ENCODE measurements at regions not wholly inside any gene's neighbourhood (a gene's known extent, or its start where the extent isn't known, plus 50 kb on each side); places are given as distances from the start of the nearest gene placed in this dataset.
"Not testable (repeated sequence)": the region's sequence is repeated elsewhere in the genome, so short reads cannot be mapped to it uniquely, and the experiment has no call there.

DNA sequence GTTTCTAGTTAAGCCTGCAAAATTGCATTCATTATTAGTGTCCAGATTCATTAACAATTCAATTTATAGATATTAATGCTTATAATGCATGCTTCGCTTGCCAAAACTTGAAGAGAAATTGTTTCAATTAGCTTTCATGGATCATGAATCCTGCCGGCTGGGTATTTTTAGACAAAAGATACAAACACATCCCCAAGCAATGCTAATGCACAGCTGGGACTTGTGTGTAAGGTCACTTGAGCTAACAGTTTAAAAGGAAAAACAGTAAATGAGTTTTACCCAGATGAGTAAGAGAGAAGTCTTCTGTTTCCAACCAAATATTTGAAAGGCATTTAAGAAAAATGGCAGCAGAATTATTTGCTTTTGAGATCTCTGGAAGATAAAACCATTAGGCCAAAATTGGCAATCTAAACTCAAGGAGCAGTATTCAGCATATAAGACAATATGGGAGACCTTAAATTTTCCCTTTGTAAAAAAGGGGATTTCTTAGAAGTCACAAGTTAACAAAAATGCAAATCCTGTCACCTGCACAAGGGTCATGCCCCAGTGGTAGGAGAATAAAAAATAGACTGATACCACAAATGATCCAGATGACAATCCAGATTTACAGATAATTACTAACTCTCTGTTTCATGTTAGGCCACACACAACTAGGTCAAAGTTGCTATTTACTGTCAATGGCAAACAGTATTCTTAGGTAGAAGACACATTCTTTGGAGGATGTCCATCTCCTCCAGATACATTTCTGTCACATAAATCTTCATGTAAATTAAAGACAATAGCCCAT lies 418.4 kb upstream of the PMFBP1 start:
- no peak for DNase-seq

DNA sequence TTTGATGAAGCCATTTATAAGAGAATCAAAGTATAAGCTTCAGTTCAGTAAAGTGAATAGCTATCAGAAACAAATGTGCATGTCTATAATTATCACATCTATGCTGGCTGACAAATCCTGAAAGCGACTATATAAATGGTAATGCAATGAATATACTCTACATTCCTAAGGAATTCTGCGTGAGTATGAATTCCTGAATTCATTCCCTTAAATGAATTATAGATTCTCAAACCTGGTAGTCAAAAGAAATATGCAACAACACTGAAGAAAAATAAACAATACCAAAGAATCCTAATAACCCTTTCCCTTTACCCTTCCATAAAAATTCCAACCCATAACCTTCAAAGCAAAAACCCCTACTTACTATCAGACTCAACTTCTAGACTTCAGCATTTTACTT lies 416.6 kb upstream of the PMFBP1 start:
- DNase-seq: no peak

DNA sequence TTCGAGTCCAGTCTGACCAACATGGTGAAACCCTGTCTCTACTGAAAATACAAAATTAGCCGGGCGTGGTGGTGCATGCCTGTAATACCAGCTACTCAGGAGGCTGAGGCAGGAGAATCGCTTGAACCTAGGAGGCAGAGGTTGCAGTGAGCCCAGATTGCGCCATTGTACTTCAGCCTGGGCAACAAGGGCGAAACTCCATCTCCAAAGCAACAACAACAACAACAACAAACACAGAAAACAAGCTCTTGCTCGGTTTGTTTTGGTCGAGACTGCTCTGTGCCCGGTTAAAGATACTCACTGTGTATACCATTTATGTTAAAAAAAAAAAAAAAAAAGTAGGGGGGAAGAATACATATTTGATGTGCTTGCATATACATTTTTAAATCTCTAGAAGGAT lies 406.1 kb upstream of the PMFBP1 start:
- DNase-seq: not testable (repeated sequence)

DNA sequence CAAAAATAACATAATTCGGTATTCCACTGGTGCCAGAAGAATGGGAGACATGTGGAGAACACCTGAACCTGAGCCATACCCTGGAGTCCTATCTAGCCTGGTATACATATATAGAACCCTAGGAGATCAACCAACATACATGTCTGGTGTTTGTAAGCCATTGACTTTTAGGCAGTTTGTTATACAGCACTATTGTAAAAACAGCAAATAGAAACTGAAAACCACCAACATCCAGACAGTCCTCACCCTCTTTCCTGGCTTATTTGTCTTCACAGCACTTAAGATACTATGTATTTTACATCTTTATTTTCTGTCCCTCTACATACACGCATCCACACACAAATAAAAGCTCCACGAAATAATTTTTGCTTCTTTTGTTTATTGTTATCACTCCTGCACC lies 404.2 kb upstream of the PMFBP1 start:
- DNase-seq: no peak

DNA sequence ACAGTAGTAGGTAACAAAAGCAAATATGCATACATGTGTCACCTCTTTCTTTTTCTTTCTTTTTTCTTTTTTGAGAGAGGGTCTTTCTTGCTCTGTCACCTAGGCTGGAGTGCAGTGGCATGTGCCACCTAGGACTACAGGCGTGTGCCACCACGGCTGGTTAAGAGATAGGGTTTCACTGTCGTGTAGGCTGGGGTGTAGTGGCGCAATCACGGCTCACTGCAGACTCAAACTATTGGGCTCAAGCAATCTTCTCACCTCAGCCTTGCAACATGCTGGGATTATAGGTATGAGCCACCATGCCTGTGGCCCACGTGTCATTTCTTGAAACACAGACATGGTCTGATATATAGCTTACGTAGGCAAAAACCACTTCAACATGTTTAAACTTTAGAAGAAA lies 397.7 kb upstream of the PMFBP1 start:
- no peak for DNase-seq

DNA sequence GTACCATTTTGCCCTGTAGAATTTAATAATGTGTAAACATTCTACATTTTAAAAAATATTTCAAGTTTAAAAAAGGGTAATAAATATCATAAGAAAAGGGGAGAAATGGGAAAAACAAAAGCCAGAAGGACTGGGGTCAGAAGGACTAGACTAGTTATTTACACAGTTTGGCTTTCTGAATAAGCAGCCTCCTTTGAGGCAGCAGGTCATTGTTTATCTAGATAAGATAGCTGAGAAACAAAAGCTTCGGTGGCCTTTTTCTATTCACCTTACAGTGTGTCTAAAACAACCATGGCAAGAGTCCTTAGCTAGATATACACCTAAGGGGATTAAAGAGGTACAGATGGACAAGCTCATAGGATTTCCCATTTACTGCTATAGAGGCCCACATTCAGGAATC lies 396.5 kb upstream of the PMFBP1 start:
- DNase-seq: no peak

DNA sequence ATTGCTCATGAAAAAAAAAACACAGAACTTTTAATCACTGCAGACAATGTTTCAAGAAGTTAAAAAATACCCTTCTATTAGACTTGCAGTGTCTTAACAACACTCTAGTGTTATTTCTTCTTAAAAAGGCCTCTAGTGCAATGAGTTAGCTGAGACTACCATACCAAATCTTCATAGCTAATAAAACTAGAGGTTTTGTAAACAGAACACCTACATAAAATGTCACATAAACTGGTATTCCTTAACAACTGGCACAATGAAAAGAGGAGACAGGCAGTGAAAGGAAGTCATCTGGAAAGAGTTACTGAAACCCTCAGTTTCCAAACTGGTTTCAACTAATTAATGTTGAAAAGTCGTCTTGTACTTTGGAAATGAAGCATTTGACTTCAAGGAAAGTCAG lies 394.2 kb upstream of the PMFBP1 start:
- DNase-seq: no peak

DNA sequence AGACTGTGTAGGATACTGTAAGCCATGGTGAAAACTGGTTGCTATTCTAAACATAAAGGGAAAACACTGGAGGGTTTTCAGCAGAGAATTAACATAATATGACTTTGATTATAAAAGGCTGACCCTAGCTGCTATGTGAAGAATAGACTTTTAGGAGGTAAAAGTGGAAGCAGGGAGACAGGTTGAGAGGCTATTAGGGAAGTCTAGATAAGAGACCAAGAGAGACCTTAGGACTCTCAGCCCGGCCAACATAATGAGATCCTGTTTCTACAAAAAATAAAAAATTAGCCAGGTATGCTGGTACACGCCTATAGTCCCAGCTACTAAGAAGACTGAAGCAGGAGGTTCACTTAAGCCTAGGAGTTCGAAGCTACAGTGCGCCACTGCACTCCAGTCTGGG lies 393.2 kb upstream of the PMFBP1 start:
- no peak for DNase-seq

DNA sequence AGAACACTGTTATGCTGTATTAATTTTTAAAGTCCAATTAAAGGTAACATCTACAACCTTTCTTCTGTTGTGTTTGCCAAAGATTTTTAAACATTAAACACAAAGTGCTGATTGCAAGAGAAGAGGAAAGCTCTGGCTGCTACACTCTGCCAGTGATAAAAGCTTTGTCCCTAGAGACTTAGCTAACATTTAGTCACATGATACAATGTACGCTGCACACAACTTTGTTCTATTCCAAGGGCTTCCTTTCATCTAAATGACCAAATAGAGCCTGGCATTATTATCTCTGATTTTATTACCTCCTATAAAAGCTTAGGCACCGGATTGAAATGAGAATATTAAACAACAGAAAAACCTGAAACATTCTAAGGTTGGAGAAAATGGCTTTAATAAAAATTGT lies 388.7 kb upstream of the PMFBP1 start:
- DNase-seq: no peak

DNA sequence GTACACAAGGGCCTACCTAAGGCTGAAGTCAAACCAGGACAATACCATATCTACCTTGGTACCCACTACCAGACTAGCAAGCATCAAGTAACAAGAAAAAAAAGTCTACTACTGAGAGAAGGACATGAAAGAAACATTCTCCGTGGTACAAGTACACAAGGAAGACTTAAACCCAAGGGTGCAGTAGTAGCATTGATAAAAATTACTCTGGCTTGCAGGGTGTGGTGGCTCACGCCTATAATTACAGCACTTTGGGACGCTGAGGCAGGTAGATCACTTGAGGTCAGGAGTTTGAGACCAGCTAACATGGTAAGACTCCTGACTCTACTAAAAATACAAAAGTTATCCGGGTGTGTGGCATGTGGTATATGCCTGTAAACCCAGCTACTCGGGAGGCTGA lies 386.5 kb upstream of the PMFBP1 start:
- DNase-seq: no peak

DNA sequence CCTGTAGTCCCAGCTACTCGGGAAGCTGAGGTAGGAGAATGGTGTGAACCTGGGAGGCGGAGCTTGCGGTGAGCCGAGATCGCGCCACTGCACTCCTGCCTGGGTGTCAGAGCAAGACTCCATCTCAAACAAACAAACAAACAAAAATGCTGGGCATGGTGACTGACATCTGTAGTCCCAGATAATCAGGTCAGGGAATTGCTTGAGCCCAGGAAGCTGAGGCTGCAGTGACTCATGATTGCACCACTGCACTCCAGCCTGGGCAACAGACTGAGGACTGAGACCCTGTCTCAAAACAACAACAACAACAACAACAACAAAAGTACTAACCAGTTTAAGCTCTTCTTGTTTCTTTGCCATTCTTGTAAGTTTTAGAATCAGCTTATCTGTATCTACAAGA lies 383.0 kb upstream of the PMFBP1 start:
- no peak for DNase-seq

DNA sequence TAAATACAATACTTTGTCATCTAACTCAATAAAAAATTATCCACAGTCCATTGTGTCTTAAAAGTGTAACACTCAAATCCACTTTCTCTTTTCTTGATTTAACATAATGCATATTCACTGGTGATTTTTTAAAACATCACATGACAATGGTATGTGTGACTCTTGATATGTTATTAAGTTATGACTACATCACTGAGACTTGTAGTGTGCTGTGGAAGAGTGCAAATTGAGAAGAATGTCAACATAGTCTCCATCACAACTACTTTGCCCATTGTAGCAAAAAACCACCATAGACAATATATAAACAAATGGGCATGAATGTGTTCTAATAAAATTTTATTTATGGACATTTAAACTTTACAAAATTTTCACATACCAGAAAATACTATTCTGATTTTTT lies 380.7 kb upstream of the PMFBP1 start:
- no peak for DNase-seq

DNA sequence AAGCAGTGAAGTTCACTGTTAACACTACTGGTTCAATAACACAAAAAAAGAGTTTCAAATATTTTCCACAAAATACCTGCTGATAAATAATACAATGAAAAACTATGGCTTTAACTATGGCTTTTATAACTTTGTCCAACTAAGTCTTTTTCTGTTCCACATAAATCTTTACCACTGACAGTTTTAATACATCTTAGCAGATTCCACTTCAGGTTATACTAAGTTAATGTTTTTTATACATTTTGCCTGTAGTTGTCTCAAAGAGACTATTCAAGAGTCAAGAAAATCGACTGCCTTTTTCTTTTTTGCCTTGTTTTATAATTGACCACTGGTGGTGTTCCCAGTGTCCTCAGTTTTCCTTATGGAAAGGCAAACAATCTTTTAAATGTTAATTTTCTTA lies 379.7 kb upstream of the PMFBP1 start:
- no peak for DNase-seq

DNA sequence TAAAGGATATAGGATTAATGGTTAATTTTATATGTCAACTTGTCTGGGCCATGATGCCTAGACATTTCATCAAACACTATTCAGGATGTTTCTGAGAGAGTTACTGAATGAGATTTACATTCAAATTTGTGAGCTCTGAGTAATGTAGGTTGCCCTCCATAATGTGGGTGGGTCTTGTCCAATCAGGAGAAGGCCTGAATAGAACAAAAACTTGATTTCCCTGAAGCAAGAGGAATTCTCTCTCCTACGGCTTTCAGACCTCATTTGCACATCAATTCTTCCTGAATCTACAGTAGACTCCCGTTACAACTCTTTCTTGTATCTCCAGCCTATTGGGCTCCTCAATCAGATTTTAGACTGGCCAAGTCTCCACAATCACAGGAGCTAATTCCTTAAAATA lies 377.9 kb upstream of the PMFBP1 start:
- DNase-seq: no peak

DNA sequence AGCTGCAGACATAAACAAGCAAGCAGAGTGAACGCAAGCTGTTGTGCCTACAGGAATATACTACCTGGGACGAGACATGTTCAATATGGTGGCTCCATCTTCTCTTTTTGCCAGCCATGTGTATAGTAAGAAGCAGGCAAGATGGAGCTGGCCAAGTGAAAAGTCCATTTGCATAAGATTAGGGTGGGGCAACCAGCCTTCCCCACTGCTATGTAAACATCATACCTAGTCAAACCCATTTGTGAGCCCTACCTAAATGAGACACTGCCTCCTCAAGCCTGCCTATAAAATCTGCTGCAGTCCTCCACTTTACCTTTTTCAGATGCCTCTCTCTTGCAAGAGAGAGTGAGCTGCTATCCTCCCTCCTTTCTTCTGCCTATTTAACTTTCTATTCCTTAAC lies 370.1 kb upstream of the PMFBP1 start:
- DNase-seq: no peak

DNA sequence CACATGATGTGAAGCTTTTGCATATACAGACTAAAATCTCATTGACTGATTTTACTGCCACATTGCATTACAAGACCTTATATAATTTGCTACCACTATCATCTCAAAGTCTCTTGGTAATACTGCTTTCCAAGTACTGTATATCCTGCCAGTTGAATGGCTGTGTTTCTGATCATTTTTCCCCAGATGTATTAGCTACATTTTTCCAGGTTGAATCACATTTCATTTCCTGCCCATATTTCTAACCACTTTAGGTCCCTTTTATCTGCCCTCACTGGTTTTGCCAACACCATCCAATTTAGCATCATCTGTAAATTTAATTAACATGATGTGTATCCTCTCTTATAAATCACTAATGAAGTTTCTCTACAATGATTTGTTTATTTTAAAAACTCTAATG lies 365.7 kb upstream of the PMFBP1 start:
- no peak for DNase-seq

DNA sequence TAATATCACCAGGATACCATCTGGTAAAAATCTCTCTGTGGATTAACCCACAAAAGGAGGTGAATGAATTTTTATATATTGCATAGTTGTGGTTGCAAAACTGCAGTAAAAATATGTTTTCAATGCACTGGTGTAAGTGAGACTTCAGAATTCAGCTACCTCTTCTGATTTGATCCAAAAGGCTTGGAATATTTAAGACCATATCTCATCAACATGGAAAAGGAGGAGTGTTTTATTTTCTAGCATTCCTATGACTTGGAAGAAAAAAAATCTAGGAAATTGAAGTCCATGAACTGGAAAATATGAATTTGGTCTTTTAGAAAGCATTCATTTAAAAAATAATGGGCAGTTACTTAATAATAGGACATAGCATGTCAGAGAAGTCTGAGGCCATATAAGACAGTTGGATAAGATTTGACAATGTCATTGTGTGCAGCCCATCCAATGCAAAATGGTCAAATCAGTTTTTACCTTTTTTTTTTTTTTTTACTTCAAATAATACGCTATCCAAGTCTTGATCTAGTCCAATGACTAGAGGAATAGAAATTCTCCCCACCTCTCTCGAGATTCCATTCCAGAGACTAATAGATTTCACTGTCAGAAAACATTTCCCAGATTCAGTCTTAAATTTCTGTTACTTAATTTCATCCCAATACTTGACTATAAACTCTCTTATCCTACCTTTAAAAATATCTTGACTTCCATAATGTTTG lies 364.9 kb upstream of the PMFBP1 start:
- DNase-seq: no peak

DNA sequence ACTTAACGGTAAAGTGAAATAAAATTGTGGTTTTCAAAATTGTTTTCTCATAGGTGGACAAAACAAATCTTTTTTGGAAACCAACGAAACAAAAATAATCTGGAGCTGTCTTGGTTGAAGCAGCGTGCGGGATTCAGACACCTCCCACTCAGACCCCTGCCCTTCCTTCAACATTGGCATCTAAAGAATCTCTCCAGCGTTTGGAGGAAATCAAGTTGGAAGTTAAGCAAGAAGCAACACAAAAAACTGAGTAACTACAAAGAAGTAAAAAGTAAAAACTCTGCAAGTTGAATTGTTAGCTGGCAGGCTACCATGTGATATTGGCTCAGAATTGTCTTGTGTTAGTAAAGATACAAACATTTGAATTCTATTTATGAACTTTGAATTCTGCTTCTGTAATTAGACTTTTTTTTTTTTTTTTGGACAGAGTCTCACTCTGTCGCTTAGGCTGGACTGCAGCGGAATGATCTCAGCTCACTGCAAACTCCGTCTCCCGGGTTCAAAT lies 361.0 kb upstream of the PMFBP1 start:
- DNase-seq: no peak

DNA sequence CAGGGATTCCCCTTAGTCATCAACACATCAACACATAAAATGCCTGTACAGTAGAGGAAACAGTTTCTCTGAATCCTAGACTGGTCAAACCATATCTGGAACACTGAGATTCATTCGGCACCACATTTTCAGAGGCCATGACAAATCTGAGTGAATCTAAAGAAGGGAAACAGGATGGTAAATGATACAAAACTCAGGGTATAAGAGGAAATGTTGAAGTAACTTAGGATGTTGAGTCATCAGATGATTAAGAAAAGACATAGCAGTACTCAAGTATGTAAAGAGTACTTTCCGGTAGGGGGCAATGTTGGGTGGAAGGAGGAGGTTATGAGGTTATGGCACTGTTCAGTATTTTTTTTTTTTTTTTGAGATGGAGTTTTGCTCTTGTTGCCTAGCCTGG lies 358.5 kb upstream of the PMFBP1 start:
- no peak for DNase-seq

DNA sequence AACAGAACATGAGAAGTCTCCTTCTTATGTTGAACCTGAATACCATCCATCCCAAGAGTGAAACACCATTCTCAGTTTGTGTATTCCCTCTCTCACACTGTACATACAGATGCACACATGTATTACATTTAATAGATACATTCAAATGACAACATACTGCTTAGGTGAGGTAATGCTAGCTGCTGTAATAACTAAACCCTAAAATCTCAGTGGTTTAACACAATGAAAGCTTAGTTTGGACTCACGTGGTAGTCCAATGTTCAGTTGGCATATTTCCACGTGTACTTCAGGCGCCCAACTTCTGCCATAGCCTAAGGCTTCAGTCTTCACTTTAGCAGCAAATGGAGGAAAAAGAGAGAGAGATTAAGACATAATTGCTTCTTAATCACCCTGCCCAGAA lies 351.1 kb upstream of the PMFBP1 start:
- no peak for DNase-seq

DNA sequence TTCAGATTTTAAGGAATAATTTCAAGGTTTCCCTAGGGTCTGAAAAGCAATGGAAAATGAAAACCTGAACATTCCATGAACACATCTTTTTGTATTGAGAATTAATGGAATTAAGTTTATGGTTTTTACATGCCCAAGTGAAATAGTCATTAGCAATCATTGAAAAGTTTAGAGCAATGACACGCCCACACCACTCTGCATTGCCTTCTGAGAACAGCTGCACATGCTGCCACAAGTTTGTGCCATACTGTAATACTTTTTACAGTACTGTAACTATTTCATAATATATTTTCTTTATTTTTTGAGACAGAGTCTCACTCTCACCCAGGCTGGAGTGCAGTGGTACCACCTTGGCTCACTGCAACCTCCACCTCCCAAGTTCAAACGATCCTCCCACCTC lies 345.2 kb upstream of the PMFBP1 start:
- DNase-seq: no peak

DNA sequence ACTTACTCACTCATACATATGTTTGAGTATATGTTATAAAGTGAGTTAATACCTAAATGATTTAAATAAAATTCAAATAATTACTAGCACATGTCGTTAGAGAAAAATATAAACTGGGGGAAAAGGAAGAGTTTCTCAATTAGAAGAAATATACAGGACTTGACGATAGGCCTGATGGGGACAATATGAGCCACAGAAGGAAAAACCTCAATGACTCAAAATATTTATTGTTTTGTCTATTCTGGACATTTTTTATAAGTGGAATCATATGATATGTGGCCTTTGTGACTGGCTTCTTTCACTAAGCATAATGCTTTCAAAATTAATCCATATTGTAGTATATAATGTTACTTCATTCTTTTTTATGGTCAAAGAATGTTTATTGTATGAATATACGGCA lies 339.2 kb upstream of the PMFBP1 start:
- no peak for DNase-seq

DNA sequence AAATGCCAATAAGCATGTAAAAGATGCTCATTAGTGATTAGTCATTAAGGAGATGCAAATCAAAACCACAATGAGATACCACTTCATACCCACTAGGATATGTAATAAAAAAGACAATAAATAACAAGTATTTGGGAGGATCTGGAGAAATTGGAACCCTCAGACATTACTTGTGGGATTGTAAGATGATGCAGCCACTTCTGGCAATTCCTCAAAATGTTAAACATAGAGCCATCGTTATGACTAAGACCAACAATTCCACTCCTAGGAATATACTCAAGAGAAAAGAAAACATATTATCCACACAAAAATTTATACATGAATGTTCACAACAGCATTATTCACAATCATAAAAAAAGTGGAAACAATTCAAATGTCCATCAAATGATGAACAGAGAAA lies 336.2 kb upstream of the PMFBP1 start:
- no peak for DNase-seq

DNA sequence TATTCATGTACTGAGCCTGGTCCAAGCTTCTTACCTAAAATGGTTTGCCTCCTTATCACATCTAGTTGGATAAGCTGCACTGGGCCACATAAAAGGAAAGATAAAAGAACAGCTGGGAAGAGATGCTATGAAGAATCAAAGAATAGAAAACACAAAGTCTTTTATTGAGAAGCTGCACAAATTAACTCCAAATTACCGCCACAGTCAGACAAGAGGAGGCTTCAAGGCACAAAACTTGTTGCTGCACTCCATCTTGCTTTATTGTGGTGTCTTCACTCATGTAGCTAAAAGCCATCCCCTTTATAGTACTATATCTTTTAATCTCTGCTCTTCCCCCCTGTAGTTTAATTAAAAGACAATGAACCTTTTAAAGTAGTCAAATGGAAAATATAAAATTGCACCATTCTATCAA lies 330.6 kb upstream of the PMFBP1 start:
- no peak for DNase-seq
